Fibroblast of skin of left quadriceps (primary cell): ENCODE measurements at regions not wholly inside any gene's neighbourhood (a gene's known extent, or its start where the extent isn't known, plus 50 kb on each side); places are given as distances from the start of the nearest gene placed in this dataset.
"Not testable (repeated sequence)": the region's sequence is repeated elsewhere in the genome, so short reads cannot be mapped to it uniquely, and the experiment has no call there.

Experiments used
- DNase-seq, 2 experiments: peaks; one replicate each; pipeline ENCODE4 v3.0.0-alpha.2; 2013; ENCODE audit warnings: low read depth in 2 of 2

DNA sequence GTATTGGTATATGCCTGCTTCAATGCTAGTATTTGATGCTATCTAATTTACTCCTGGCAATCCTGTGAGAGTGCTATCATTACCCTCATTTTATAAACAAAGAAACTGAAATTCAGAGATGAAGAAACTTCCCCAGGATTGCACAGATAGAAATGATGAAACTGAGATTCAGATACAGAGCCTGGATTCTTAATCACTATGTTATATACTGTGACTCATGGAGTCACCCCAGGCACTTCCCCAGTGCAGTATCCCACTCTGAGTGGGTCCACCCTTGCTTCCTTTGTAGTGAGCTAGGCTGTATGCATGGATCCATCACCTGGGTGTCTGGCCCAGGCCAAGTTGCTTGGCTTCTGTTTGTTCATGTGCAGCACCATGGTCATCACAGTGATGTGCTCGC is 133.9 kb downstream of the TRIM43 start:
- DNase-seq: peak in 1 of 2 experiments; percentile 7

DNA sequence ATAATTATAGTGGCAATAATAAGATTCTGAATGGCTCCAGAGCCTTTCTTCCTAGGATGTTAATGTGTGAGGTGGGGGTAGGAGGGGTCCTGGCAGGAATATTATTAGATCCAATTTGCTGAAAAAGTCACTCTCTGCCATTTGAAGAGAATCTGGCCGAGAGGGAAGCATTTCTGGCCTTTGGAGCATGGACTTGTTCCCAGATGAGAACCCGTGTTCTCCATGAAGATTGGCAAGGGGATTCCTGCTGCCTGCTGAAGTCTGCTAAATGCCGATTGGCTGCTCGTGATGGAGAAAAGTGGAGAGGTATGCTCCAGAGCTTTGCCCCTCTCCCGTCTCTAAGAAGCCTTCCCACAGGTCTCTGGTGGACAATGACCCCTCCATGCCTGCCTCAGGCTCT is 135.6 kb downstream of the TRIM43 start:
- not testable (repeated sequence) for DNase-seq

DNA sequence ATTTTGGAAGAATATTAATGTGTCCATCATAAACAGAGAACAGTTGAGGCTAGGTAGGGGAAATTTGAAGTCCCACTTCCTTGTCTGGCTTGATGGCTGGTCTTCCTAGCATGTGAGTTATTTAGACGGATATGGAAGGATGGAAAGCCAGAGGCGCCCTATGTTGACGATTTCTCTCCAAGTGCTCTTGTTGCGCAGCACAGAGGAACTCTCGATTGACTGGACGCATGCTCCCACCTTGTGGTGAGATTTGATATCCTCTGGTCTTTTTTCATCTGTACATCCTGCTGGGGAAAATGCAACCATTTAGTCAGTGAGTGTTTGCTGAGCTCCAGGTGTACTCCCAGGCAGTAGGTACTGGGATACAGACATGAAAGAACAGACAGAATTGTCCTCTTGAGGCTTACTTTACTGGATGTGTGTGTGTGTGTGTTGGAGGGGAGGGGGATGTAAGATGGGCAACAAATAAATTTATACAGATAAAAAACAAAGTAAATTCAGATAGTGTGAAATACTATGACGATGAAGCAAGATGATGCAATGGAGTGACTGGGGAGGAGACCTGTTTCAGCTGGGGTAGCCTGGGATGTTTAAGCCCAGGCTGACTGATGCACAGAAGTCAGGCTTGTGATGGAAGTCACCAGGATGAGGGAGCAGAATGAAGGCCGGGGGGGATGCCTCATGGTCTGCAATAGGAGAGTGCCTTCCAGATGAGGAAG is 137.2 kb downstream of the TRIM43 start:
- DNase-seq: peak; percentile 71 to 72

GRCh38 chr2:95729597-95729955 is 137.8 kb downstream of the TRIM43 start:
- no peak for DNase-seq

GRCh38 chr2:95730813-95731212 is 139.0 kb downstream of the TRIM43 start:
- no peak for DNase-seq

DNA sequence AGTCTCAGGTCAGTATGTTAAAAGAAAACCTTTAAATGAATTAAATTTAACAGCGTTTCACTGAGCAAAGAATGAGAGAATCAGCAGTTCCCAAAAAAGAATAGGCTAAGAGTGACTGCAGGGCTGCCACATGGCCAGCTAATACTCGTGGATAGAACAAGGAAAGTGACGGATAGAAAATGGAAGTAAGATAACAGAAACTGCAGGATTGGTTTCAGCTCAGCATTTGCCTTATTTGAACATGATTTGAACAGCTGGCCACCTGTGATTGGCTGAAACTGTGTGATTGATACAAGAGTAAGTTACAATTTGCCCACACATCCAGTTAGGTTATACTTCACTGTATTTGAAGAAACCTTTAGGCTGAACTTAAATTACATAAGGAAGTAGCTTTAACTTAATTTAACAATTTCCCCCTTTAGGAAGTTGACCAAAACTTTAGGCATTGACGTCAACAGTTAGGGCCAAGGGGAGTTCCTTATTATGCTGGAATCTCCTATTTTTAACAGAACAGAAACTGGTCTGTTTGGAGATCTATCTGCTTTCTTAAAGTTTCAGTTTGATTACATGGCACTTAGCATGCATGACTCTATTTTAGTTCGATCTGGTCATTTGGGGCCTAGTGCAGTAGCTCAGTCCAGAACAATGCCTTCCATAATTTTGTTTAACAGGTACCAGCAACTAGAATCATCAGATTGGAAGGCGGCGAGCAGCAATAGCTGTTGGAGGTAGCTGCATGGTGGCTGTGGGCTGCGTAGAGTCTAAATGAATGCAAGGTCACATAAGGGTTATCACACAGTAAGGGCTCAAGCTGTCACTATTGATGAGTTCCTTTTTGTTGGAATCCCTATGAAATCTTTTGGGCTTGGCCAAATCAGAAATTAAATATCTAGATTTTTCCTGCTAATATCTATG is 143.4 kb downstream of the TRIM43 start:
- DNase-seq: no peak

DNA sequence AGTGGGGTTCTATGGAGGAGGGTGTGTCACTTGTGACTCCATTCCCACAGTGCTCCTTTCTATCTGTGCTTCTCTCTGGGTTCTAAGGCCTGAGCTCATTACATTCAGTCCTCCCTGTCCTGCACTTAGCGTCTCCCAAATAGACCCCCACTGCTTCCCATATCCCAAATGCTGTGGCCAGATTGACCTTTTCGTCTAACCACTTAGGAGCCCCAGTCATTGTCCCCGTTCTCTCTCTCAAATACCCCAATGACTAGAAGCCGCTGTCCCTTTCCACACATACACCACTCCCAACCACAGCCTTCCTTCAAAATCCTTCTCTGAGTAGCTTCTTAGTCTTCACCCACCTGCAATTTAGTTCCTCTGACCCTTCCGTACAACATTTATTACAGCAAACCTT is 146.5 kb downstream of the TRIM43 start:
- no peak for DNase-seq

GRCh38 chr2:95752126-95752525 is 160.3 kb downstream of the TRIM43 start:
- DNase-seq: not testable (repeated sequence)

GRCh38 chr2:95753812-95754211 is 162.0 kb downstream of the TRIM43 start:
- not testable (repeated sequence) for DNase-seq

GRCh38 chr2:95754213-95754612 is 162.4 kb downstream of the TRIM43 start:
- not testable (repeated sequence) for DNase-seq

GRCh38 chr2:95754819-95755563 is 163.2 kb downstream of the TRIM43 start:
- DNase-seq: not testable (repeated sequence)

DNA sequence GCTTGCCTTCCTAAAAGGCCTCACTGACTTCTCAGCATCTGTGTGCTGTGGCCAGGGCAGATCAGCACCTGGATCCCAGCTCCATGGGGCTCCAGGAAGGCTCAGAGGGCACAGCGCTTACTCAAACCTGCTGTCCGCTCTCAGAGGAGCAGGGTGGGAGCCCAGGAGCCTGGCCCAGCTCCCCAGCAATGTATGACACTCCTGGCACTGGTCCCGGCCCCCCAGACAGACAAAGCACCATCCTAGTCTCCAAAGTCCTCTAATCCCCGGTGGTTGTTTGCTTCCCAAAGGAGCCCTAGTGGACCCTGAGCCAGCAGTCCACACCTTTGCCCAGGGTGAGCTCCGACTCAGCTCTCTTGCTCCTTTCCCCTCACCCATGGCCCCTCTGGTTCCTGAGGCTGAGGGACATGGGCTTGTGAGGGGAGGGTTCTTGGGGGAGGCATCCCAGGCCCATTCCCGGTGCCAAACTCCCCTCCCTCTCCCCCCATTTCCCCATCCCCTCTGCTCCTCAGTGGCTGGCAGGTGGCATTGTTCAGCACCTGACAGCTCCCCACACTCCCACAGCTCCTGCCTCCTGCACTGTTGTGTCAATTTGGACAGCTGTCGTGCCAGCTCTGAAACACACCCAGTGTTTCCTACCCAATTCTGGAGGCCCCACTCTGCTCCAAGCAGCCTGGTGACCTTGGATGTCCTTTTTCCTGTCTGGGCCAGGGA is 164.3 kb downstream of the TRIM43 start:
- DNase-seq: not testable (repeated sequence)

- no peak for DNase-seq
Measured at GRCh38 chr2:95757988-95758387, 166.2 kb downstream of the TRIM43 start.

DNA sequence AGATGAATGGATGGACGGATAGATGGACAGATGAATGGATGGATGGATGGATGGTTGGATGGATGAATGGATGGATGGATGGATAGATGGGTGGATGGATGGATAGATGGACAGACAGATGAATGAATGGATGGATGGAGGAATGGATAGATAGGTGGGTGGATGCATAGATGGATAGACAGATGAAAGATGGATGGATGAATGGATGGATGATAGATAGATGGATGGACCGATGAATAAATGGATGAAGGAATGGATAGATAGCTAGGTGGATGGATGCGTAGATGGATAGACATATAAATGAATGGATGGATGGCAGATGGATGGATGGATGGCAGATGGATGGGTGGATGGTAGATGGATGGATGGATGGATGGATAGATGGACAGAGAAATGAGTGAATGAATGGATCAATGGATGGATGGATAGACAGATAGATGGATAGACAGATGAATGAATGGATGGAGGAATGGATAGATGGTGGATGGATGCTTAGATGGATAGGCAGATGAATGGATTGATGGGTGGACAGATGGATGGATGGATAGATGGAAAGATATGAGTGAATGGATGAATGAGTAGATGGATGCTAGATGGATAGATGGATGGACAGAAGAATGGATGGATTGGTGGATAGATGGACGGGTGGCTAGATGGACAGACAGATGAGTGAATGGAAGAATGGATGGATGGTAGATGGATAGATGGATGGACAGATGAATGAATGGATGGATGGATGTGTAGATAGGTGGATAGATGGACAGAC is 167.9 kb downstream of the TRIM43 start:
- no peak for DNase-seq

- DNase-seq: peak; percentile 36 to 56
Measured at GRCh38 chr2:95760806-95761525, 169.2 kb downstream of the TRIM43 start.

- DNase-seq: no peak
Measured at GRCh38 chr2:95761556-95761955, 169.8 kb downstream of the TRIM43 start.

- not testable (repeated sequence) for DNase-seq
Measured at GRCh38 chr2:95762023-95763021, 170.5 kb downstream of the TRIM43 start.

DNA sequence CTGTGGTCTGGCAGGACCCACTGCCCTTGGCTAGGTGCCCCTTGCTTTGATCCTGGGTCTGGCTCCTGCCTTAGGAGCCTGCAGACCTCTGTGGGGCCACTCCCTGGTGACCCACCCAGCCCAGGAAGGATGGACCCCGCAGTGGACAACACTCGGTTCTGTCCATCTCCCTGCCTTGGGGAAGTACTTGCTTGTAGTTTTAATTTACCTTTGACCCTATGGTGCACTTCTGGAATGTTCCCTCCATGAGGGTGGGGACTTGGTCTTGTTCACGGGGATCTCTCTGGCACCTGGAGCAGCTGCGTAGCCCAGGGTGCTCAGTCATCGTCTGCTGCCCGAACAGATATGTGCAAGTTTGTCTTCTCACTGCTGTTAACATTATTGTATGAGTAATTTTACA is 171.3 kb downstream of the TRIM43 start:
- DNase-seq: not testable (repeated sequence)

DNA sequence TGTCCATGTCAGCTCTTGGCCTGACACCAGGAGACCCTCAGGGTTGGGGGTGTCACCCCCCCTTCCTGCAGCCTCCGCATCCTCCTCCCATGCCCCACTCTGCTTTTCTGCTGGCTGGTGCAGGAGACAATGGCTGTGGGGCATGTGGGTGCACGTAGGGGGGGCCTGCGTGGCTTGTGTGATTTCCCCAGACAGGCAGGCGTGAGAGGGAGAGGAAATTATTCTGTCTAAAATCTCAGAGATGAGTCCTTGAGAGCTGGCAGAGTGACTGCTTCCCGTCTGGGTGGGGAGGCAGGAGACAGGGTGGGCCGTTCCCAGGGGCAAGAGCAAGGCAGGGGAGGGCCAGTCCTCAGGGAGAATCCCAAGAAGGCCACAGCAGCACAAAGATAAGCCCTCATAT is 173.2 kb downstream of the TRIM43 start:
- DNase-seq: not testable (repeated sequence)
